Retinal pigment epithelial cell (primary cell): ENCODE measurements at regions not wholly inside any gene's neighbourhood (a gene's known extent, or its start where the extent isn't known, plus 50 kb on each side); places are given as distances from the start of the nearest gene placed in this dataset.
"Not testable (repeated sequence)": the region's sequence is repeated elsewhere in the genome, so short reads cannot be mapped to it uniquely, and the experiment has no call there.

Source experiments
- DNase-seq: peaks from one replicate; pipeline ENCODE4 v3.0.0-alpha.2; 2010; ENCODE audit warnings: low read depth
- H3K4me3 ChIP-seq: 2 replicates; pipeline ENCODE4 v1.5.1; 2011; ENCODE audit warnings: mild to moderate bottlenecking, low read length, control low read depth, moderate library complexity
- TF ChIP-seq, protein P1 (sequence below): conservative IDR thresholded peaks from 2 replicates; pipeline ENCODE4 v1.5.1; 2011; ENCODE audit warnings: low read depth, low read length, control low read depth, inconsistent platforms

DNA sequence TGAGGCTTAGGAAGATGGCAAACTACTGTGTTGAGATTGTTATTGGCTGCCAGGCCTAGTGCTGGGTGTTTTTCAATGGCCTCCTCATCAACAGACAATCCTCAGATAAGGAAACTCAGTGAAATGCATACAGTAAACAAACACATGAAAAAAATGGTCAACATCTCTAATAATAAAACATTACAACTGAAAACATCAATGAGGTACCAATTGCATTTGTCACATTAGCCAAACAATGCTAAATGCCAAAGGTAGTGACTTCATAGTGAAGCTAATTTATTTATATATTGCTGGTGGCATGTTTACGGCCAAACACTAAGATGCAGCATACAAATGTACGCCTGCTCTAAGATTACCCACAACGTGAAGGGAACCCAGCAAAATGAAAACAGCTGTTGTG is 224.0 kb upstream of the UBL3 start:
- H3K4me3 ChIP-seq, result no peak overlapping the region
- DNase-seq, result no peak
- TF ChIP-seq, protein P1, sequence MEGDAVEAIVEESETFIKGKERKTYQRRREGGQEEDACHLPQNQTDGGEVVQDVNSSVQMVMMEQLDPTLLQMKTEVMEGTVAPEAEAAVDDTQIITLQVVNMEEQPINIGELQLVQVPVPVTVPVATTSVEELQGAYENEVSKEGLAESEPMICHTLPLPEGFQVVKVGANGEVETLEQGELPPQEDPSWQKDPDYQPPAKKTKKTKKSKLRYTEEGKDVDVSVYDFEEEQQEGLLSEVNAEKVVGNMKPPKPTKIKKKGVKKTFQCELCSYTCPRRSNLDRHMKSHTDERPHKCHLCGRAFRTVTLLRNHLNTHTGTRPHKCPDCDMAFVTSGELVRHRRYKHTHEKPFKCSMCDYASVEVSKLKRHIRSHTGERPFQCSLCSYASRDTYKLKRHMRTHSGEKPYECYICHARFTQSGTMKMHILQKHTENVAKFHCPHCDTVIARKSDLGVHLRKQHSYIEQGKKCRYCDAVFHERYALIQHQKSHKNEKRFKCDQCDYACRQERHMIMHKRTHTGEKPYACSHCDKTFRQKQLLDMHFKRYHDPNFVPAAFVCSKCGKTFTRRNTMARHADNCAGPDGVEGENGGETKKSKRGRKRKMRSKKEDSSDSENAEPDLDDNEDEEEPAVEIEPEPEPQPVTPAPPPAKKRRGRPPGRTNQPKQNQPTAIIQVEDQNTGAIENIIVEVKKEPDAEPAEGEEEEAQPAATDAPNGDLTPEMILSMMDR, result no peak

DNA sequence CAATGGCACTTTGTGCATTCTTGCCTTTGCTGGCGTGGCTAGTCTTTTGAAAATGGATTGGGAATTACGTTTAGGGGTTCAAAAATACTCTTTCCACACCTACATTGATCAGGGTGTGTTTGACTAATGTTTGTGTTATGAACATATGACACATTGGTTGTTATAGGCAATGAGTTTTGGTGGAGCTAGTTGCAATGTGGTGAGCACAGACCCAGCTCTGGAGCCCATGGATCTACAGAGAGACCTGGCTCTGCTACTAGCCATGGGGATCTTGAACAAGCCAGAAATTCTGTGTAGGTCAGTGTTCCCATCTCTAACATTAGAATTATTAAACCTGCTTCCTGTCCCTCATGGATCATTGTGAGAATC is 222.4 kb upstream of the UBL3 start:
- DNase-seq, result no peak
- TF ChIP-seq, protein P1, result no peak
- no peak overlapping the region for H3K4me3 ChIP-seq

DNA sequence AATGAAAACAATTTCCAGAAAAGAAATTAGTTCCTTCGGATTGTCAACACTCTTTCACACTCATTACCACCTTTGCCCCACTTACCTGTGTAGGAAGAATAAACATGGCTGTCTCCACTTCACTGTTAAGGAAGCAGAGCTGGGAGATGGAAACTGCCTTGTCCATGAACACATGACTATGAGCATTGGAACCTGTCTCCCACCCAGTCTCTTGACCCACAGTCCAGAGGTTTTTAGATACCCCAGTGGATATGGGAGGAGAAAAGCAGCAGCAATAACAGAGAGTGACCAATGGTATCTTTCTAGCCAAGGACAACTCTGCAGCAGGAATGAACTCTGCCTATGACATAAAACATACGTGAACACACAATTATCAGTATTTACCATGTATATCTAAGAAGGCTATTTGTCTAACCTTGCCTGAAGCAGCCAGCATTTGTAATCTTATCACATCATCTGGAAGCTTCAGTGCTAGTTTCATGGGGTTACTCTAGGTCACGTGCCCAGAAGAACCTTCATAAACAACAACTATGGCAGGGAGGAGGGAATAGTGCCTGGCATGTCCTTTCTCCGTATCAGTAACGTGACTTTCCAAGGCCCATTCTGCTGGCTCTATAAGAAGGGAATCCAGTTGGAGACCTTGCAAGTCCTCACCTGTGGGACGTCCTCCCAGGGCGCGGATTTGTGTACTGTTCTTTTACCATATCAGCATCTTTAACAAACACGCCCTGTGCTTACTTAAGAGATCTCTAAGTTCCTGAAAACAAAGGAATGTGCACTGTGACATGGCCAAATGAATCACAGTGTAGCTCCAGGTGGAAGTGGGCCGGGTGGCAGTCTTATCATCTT is 221.8 kb upstream of the UBL3 start:
- DNase-seq, result no peak
- H3K4me3 ChIP-seq, result no peak overlapping the region
- TF ChIP-seq, protein P1, result no peak

- DNase-seq, result no peak
- no peak overlapping the region for H3K4me3 ChIP-seq
- TF ChIP-seq, protein P1, result no peak
These were observed 214.8 kb upstream of the UBL3 start for GRCh38 chr13:30065181-30065580.

GRCh38 chr13:30063892-30064291 is 213.5 kb upstream of the UBL3 start:
- no peak for DNase-seq
- no peak overlapping the region for H3K4me3 ChIP-seq

GRCh38 chr13:30061217-30061616 is 210.8 kb upstream of the UBL3 start:
- DNase-seq, result no peak
- TF ChIP-seq, protein P1, result no peak
- H3K4me3 ChIP-seq, result no peak overlapping the region

More at GRCh38 chr13:30063892-30064291, 213.5 kb upstream of the UBL3 start:
- TF ChIP-seq, protein P1, result no peak

- TF ChIP-seq, protein P1, result no peak
- no peak for DNase-seq
- no peak overlapping the region for H3K4me3 ChIP-seq
These were observed 208.0 kb upstream of the UBL3 start for GRCh38 chr13:30058429-30058828.

GRCh38 chr13:30054546-30054945 is 204.1 kb upstream of the UBL3 start:
- not testable (repeated sequence) for DNase-seq, H3K4me3 ChIP-seq
